AG08396 (cell line): ENCODE measurements at regions not wholly inside any gene's neighbourhood (a gene's known extent, or its start where the extent isn't known, plus 50 kb on each side); places are given as distances from the start of the nearest gene placed in this dataset.
A peak's percentile ranks its signal among the peaks of the same experiment; 100 is the strongest.

Source experiments
- DNase-seq: peaks from one replicate; pipeline ENCODE4 v3.0.0; 2012; ENCODE audit warnings: low spot score, mixed read lengths

DNA sequence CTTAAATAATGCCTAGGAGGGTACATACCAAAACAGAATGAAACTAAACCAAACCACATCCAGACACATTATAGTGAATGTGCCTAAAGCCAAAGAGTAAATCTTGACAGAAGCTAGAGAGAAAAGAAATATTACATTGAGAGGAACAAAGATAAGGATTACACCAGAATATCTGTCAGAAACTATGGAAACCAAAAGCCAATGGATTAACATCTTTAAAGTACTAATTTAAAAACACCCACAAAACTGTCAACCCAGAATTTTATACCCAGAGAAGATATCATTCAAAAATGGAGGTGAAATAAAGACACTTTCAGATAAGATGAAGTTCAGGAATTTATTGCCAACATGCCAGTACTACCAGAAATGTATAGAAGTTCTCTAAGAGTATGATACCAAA, 198.5 kb upstream of the ZEB2 start:
- DNase-seq, result no peak

DNA sequence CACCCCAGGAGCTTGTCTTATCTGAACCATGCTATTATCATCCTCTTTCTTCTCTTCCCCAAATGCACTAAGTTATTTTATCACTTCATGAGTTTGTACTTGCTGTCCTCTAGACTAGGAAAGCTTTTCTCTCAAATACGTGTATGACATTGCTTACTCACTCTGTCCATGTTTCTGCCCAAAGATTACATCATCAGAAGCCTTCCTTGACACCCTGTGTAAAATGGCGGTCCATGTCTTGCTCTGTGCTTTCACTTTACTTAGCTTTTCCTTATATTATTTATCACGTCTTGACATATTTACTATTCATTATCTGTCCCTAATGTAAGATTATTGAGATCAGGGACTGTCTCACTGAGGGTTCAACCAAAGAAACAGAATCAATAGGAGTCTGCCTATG, 196.1 kb upstream of the ZEB2 start:
- DNase-seq, result no peak

DNA sequence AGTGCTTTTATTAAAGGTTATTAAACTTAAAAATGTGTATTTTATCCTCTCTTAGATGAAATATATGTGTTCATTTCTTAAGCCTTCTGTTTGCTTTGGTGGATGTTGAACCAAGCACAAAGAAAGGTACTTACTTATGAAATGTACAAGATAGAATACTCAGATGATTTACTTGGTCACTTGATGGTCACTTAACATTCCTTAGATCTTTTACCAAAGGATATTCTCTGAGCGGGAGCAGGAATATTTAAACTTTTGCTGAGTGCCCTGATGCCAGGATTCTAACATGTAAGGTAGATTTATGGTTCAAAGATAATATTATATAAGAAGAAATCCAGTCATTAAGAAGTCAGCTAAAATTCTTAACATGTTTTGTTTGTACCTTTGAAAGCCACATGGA, 193.5 kb upstream of the ZEB2 start:
- no peak for DNase-seq

DNA sequence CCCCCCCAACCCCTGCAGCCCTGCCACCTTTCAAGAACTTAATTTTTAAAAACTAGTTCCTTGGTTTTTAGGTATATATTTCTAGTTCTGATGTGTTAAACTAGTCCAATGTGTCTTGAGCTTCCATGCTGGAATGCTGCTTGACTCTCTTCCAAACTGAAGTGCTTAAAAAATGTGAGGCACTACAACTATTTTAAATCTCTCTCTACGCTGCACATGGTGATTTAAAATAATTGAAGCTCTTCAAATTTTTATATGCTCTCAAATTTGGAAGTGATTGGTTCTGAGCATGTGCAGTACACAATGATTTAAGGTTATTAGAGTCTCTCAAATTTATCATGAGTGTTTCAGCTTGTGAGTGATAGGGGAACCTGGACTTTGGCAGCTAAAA, 192.6 kb upstream of the ZEB2 start:
- no peak for DNase-seq

DNA sequence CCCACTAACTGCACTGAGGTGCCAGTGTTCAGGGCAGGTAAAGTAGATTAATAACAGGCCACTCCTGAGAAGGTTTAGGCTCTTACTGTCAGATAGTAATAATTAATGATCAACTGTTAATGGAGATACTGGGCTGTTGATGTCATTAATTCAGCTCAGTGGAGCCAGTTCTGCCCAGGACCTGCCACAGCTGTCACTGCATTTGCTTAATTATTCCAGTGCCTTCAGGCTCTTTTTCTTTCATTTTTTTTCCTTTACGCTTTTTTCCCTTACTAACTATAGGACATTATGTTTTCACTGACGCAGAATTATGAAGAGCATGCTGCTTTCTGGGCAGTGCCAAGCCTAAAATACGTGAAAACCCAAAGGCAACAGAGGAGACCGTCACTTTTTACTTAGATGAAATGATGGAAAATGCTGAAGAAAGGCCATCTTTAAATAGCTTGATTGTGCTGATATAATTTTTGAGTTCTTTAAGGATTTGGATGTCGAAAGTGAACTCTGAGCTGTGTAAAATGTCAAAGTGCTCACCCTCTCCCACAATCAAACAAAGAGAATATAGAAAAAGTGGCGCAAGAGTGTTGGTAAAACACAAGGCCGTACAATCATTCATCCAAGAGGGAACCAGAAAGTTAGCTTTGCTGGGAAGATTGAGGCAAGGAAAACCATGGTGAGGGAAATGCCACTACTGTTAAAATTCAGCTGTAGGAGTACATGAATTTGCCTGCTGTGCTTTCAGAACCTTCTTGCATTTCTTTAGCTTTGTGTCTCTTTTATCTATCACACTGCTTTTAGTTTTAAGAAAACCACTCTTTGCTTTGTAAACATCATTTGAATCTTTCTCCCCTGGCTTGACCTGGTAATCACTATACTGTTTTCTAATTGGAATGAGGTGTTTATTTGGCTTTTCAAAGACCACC, 192.0 kb upstream of the ZEB2 start:
- DNase-seq, result no peak

DNA sequence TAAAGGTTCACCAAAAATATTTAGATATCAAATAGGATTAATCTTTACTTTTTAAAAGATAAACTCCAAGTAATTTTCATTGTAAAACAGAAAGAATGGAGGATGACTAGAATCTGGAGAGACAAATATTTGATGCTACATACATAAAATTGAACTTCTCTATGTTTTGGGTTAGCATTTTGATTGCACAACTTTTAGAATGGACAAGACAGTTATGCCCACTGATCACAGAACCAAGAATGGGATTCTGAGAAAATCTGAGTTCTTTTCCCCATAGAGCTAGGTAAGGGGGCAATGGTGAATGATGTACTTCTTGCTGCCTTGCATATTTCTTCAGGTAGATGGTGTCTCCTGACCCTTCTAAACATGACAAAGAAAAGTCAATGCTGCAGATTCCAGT, 191.2 kb upstream of the ZEB2 start:
- no peak for DNase-seq

DNA sequence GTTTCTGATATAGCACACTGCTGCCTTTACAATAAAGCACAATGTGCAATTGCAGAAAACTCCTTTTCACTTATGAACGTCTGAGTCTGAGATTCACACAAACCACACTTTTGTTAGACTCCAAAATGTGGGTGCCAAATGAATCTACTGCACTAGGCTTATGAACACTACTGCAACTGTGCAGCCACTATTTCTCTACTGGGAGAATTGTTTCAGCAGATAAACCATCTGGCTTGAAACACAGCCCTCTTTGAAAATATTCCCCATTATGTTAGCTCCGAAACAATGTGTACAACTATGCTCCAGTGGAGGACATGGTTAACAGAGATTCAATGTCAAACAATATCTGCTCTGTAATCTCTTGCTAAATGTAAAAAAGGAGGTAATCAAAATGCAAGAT, 188.7 kb upstream of the ZEB2 start:
- DNase-seq, result no peak

DNA sequence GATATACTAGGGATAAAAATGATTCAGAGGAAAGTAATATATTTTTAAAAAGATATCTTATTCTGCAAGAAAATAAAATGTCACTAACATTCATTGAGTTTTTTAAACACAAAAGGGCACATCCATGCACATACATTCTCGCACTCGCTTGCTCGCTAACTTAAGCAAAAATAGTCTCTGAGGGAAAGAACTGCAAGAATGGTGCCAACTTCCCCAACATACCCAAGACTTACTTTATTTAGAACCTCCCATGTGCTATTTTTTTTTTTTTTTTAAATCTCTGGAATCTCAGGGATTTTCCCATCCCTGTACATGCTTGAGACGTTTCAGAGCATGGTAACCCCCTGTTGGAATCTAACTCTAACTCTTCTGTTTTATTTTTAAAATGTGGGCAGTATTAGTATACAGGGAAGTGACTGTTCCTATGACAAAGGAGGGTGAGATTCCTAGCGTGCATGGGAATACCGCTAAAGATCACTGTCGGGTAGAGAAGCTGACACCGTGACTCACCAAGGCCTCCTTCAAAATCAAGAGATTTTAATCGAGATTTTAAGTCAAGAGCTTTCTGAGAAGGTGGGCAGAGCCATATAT, 187.9 kb upstream of the ZEB2 start:
- no peak for DNase-seq

DNA sequence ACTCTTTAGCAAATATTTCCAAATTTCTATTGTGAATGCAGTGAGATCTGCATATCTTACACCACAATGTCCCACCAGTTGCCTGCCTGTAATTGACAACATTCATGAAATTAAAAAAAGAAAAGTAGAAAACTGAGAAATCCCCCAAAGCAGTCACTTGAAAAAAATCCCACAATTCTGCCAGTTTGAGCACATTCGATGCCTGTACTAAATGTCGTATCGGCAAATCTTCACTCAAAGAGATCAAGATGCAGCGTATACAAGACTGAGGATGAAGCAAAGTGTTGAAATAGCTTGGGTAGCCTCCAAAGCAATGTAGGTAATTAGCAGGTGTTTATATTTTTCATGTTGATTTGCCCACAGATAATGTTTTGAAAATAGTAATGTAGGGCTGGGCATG, 186.7 kb upstream of the ZEB2 start:
- DNase-seq, result no peak

DNA sequence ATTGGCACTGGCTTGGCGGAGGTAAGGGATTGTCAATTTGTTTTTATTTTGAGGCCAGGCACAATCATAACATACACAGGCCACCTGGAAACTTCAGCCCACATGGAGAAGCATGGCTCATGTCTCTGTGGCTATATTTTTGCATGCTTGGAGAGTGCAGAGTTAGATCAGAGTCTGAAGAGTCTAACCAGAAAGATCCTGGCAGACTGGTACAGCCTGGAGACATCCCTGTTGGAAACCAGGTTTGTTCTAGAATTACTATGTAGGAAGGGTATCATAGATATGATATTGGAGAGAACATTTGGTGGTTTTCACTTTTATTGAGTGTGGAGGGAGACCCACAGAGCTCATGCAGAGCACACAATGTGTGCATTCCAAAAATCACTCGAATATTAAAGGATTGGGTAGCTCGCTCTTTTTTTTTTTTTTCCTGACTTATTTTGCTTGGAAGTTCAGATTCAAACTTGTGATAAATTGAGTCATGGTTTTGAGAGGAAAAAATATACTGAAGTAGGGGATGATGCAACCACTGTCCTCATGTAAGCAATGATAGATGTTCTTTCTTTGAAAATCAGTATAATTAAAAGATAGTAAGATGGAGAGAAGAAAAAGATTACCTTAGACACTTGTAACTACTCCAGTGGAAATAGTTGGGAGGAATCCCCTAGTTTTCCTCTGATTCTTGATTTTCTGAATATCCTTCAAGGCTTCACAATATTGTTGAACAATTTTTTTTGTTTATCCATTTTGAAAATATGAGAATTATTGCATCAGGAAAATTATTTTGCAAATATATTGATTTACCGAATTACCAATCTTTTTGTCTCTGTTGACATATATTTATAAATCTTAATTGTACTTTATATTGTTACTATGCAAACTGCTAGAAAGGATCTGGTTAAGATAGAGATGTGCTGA, 185.7 kb upstream of the ZEB2 start:
- DNase-seq, result no peak

DNA sequence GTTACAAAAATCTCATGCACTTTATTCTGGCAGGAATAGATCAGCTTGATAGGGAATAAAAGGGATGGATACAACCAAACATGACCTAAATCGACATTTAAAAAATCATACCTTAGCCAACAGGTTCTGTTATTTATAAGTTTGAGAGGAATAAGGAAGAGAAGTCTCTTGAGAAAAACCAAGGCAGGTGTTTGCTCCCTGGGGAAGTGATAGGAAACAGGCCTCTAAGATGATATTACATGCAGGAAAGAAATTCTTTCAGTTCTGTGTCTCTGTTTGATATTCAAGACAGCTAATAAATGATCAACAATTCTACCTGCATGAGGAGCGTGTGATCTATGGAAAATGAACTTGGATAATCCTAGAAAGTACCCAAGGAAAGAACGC, 184.8 kb upstream of the ZEB2 start:
- no peak for DNase-seq

DNA sequence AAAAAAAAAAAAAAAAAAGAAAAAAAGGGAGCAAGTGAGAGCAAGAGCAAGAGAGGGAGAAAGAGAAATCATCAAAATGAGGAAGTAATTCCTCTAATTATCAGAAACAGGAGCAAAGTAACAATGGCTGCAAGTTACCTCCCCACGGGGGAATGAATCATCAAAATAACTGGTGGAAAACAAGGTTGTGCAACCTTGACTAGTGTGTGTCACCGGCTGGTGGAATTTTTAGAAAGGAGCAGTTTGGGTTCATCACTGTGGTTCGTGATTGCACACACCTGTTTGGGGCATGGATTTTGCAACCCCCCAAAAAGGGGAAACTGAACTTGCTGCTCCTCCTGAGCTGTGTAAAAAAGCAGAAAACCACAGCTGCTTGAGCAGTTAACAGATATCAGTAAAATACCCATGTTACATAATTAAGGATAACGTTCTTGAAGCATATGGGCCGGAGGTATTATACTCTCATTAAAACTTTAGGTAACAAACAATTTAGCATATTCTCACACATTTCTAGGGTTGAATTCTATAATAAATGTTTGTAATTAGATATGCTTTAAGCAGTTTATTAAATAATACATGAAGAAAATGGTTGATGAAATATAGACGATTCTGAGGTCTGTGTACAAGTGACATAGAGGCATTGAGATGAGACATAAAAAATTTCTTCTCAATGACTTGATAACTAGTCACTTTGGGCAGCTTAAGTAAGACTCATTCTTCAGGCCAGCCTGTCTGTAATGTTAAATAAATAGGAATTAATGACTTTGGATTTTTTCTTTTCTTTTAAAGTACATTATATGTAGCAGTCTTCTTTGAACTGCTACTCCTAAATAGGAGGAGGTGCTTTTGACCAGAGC, 184.2 kb upstream of the ZEB2 start:
- peak; percentile 4 for DNase-seq

DNA sequence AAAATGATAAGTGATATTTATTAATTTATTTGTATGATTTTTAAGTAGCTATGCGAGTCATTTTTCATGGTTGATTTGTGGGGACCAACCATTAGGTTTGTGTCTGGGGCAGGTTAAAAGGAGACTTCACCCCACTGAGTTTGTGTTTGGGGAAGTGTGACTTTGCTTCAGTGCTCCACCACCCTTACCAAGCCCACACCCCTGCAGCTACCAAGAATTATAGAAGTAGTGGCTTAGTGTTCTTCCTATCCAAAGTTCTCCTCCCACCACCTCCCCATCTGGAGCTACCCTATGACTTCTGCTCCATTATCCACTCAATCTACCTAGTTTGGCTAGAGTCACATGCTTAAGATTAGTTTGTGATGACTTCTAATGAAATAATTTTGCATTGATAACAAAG, 182.1 kb upstream of the ZEB2 start:
- DNase-seq, result no peak

DNA sequence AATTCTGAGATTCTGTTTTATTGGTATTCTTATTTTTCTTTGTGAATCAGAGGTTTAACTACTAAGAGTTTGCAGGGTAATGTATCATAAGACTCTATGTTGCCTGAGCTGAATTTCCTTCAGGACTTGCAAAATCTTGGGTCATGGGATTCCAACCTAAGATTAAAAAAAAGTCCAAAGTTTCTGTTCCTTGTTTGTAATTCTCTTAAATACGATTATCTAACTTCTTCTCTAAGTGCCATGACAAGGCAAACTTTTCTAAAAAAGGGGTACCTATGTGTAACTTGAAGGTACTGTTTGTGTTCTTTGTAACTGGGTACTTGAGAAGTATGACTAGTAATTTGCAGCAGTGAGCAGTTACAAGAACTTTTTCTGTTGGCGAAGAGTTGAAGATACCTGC, 181.3 kb upstream of the ZEB2 start:
- DNase-seq, result no peak

DNA sequence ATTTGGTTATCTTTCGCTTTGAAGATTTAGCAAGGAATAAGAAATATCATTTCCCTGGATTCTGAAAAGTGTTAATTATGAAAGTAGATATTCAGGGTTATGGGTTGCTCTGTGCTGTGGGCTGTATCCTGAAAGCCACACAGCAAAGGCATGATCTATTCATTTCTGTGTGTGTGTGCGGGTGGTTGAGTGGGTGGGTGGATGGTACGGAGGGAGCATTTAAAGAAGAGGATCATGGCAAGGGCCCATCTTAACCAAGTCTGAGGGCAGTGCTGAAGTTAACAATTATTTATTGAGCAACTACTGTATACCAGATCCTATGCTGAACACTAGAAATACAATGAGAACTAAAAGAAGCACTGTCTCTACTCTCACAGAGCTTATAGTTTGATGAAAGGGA, 178.2 kb upstream of the ZEB2 start:
- DNase-seq, result no peak

DNA sequence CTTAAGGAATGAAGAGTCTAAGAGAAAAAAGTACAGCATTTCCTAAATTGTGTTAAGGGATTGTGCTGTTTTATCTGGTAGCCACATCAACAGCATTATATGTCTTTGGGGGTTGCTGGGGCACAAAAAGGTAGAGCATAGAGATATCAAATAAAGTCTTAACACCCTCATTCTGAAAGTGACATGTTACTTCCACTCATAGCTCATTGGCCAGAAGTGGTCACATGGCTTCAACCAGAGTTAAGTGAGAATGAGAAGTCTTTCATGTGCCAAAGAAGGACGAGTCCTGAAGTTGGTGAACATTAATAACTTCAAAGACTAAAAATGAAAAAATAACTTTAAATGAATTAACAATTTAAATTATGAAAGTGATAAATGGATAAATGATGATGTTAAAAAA, 175.7 kb upstream of the ZEB2 start:
- no peak for DNase-seq

DNA sequence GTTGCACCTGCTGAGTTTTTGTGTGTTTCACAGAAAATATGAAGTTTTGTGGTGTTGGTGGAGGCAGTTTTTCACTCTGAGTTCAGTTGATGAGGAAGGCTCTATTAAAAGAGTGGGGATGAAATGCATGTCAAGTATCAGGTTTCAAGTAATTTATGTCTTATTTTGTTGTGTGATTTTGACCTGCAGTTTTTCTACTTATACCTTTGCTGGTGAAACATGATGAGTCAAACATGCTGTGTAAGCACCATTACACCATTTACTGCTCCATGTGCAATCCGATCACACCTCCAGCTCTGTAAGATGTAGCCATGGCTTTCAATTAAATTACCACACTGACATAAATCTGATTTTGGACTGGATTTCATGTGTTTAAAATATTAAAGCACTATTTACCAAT, 174.5 kb upstream of the ZEB2 start:
- DNase-seq, result no peak

DNA sequence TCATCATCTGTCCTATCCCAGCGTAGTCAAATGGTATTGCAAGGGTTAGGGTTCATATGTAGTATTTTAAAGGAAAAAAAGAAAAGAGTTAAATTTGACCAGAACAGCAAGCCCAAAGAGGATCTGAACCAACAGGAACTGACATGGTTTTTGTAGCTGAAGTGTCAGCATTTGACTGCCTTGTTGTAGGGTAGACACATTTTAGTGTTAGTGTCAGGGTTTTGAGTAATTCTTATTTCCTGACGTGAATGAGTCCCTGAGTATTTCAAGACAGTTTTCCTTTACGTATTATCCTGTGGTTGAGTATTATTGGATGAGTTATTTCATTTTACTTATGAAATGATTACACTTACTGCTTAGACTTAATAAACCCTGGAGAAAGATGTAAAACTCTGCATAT, 173.3 kb upstream of the ZEB2 start:
- DNase-seq, result no peak

DNA sequence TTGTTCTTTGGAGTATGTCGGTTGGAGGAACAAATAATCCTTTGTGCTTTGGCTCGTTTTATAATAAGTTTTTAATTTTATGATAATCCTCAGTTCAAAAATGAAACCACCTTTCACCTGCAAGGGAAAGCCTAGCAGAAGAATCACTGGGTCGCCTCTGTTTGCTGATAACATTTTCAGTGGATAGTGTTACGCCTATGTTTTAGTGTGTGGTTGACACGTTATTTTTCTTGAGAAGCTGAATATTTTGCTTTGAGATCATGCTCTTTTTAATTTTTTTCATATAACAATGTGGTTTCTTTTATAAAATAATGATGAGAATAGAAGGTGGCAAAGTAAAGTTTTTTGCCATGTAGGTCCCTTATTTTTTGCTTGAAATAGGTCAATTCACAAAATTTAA, 172.7 kb upstream of the ZEB2 start:
- no peak for DNase-seq

DNA sequence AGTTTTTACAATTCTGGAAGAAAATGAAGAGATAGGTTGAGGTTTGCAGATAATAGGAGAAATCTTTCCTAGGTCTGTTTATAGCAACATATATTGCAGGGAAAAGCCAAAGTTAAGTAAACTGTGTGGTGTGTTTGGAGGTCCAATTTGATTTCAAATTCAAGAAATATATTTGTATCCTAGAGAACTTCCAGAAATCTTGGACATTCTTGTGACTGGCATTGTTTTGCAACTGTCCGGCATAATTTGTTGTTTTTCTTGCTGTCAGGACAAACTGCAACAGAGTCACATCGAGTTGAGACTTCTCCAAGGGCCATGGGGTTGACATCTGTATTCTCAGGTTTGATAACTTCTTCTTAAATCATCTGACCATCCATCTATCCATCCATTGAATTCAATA, 170.9 kb upstream of the ZEB2 start:
- no peak for DNase-seq

DNA sequence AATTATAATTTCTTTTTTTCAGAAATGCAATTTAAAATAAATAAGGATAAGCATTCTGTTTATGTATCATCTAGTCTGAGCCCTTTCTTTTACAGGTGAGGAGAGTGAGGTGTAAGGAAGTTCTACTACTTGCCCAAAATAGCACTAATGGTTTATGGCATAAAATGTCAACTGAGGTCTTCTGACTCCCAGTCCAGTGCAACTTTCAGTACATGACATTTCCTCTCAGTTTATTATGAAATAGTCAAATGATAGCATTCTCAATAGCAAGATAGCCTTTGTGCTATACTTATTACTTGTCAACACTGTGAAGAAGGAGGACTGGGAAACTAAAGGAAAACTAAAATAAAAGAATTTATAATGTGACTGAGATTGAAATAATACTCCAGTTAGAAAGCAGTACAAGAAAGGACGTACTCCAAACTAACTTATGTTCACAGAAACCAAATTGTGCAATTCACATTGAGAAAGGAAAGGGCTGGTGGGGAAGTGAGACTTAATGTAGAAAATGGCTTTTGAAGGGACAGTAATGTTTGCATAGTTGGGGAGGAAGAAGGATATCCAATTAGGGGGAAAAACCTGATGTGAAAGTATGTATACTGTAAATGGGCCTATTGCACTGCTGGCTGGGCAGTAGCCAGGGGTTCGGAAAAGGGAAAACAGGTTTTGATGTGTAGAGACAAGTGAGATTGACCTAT, 166.7 kb upstream of the ZEB2 start:
- no peak for DNase-seq
